ENCODE measurements at regions not wholly inside any gene's neighbourhood (a gene's known extent, or its start where the extent isn't known, plus 50 kb on each side); places are given as distances from the start of the nearest gene placed in this dataset.
"Not testable (repeated sequence)": the region's sequence is repeated elsewhere in the genome, so short reads cannot be mapped to it uniquely, and the experiment has no call there.

DNA sequence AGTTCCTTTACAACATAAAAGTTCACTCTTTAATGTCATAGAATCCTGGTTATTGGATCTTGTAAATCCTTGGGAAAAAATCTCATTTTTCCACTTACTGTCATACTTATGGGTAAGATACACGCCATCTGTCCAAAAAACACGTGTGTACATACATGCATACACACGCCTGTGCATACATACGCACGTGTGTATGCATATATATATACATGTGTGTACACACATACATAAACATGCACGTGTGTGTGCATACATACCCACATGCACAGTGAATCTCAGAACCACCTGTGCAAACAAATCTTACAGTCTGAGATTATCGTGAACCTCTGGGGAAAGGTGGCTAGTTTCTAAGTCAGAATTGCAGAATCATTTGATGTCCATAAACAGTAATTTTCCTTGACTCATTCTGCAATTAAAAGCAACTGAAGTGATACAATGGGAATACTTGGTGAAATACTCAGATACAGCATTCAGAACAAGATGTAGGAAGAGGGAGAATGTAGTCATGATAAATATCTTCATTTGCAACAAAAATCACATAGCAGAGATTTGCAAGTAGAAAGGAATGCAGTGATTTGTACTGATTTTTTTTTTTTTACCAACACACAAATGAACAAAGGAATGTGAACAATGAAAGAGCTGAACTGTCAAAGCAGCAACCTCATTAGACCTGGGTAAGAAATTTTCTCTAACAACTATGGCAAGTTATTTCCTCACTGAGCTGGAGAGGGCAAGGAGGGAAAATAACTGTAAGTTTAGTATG, 160.6 kb upstream of the POU1F1 start:
- no peak for ATAC-seq
- H3K27me3 ChIP-seq = no peaks in the 10 kb centered on the region
- no peak for DNase-seq
- TF ChIP-seq, protein P1, sequence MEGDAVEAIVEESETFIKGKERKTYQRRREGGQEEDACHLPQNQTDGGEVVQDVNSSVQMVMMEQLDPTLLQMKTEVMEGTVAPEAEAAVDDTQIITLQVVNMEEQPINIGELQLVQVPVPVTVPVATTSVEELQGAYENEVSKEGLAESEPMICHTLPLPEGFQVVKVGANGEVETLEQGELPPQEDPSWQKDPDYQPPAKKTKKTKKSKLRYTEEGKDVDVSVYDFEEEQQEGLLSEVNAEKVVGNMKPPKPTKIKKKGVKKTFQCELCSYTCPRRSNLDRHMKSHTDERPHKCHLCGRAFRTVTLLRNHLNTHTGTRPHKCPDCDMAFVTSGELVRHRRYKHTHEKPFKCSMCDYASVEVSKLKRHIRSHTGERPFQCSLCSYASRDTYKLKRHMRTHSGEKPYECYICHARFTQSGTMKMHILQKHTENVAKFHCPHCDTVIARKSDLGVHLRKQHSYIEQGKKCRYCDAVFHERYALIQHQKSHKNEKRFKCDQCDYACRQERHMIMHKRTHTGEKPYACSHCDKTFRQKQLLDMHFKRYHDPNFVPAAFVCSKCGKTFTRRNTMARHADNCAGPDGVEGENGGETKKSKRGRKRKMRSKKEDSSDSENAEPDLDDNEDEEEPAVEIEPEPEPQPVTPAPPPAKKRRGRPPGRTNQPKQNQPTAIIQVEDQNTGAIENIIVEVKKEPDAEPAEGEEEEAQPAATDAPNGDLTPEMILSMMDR (IDR thresholded peaks at IDR 0.05) = no peak
- H3K36me3 ChIP-seq = no peaks in the 10 kb centered on the region
- intact Hi-C loops (cut with DNase I) = no loop called here
- H3K9me3 ChIP-seq = no peaks in the 10 kb centered on the region
- no peaks in the 10 kb centered on the region for H3K4me1 ChIP-seq
- H3K27ac ChIP-seq = no peak overlapping the region
- no peak overlapping the region for H3K4me3 ChIP-seq

DNA sequence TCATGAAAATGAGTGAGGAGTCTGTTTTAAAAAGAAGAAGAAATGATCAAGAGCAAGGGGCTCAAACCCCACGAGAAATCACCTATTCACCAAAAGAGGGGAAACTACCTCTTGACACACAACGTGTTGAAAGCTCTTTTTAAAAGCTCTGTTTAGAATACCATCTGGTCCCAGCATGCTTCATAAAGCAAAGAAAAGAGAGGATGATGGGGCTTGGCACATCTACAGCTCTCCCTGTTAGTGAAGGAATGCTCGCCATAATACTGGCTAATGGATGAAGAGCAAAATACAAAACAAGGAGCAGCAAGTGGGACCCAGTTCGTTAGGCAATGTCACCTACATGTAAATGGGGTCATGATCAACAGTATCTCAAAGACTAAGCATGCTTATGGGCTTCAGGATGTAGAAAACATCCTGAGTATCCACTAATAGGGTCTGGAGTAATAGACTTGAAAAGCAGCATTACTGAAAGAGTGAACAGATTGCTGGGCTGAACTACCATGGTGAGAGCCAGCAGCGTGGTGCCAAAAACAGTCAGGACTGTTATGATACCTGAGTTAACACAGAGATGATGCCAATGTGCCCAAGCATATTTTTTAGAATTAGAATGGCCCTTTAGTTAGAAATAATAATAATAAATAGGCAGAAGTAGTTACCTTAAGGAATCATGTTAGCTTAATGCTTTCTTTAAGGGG, 159.7 kb upstream of the POU1F1 start:
- no peaks in the 10 kb centered on the region for H3K27me3 ChIP-seq
- H3K27ac ChIP-seq = no peak overlapping the region
- no peaks in the 10 kb centered on the region for H3K9me3 ChIP-seq
- no peaks in the 10 kb centered on the region for H3K36me3 ChIP-seq
- ATAC-seq (no peak), DNase-seq (no peak)
- intact Hi-C loops (cut with DNase I) = no loop called here
- H3K4me1 ChIP-seq = no peaks in the 10 kb centered on the region
- TF ChIP-seq, protein P1 (IDR thresholded peaks at IDR 0.05) = no peak
- H3K4me3 ChIP-seq = no peak overlapping the region

DNA sequence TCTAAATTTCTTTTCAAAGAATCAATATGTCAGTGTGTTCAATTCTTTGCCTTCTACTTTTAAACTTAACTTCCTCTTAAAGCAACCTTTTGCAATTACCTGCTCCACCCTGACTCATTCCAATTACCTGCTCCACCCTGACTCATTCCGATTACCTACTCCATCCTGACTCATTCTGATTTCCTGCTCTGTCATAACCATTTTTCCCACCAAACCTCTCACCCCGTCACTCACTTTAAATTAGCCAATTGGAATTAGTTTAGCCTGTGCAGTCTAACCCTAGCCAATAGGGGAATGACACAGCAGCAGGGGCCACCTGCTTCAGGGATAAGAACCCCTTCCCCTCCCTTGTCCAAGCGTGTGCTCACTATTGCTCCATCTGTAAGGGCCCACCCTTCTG, 157.1 kb upstream of the POU1F1 start:
- H3K9me3 ChIP-seq; H3K36me3 ChIP-seq; ATAC-seq; H3K27me3 ChIP-seq; intact Hi-C loops (cut with DNase I); H3K27ac ChIP-seq; DNase-seq; H3K4me1 ChIP-seq; H3K4me3 ChIP-seq: not testable (repeated sequence)

DNA sequence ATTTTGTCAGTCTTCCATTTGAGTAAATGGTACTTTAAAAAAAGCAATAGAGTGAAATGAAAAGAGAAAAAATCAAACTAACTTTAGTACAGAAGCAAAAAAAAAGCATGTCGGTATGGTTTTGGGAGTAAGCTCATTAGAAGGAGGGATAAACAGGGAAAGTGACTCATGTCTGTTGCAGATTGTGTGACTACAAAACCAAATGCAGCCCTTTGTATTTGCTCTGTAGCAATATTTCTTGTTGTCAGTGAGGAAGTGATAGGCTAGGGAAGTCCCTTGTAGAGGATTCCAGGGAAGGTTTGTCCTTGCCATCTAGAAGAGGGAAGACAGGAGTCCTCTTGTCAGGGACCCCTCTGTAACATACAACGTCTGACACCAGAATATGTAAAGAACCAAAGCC, 150.5 kb upstream of the POU1F1 start:
- Histone ChIP-seq H3K36me3 (no peaks in the 10 kb centered on the region), H3K27me3 (no peaks in the 10 kb centered on the region), H3K4me1 (no peaks in the 10 kb centered on the region), H3K27ac (no peak overlapping the region), H3K4me3 (no peak overlapping the region), H3K9me3 (no peaks in the 10 kb centered on the region)
- DNase-seq (no peak), ATAC-seq (no peak)
- intact Hi-C loops (cut with DNase I) = no loop called here
- TF ChIP-seq, protein P1 (IDR thresholded peaks at IDR 0.05) = no peak

DNA sequence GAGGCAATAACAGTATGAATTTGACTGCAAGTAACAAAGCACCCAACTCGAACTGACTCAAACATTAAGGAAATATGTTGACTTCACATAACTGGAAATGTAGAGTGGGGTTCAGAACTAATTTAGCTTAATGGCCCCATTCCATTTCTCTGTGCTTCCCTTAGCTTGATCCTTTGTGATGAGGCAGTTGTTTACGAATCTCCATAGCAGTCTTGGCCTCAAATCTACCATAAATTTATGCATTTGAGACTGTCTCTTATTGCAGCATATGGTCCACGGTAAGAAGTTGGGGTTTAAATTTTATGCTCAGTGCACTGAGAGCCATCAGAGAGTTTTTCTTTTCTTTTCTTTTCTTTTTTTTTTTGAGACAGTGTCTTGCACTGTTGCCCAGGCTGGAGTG, 148.7 kb upstream of the POU1F1 start:
- H3K4me3 ChIP-seq = no peak overlapping the region
- no peaks in the 10 kb centered on the region for H3K27me3 ChIP-seq
- no peaks in the 10 kb centered on the region for H3K36me3 ChIP-seq
- no peak for ATAC-seq
- intact Hi-C loops (cut with DNase I) = no loop called here
- no peak for DNase-seq
- TF ChIP-seq, protein P1 (IDR thresholded peaks at IDR 0.05) = no peak
- no peaks in the 10 kb centered on the region for H3K4me1 ChIP-seq
- H3K27ac ChIP-seq = no peak overlapping the region
- H3K9me3 ChIP-seq = no peaks in the 10 kb centered on the region

DNA sequence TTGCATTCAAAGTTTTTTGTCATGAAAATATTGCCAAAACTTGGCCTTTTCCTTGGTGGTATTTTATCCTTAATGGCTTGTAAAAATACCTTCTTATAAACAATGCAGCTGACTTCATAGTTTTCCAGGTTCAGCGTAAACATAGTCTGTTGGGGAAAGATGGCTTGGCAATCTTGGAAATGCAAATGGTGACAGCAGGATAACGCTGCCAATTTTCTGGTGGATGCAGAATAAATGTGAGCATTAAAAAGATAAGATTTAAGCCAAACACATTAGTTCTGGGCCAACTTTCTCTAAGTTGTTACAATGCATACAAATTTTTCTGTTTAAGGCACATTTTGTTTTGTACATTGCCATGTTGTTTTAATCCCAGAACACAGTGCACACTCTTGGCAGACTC, 147.0 kb upstream of the POU1F1 start:
- no peaks in the 10 kb centered on the region for H3K27me3 ChIP-seq
- H3K4me3 ChIP-seq = no peak overlapping the region
- no peaks in the 10 kb centered on the region for H3K4me1 ChIP-seq
- intact Hi-C loops (cut with DNase I) = no loop called here
- no peak for DNase-seq
- TF ChIP-seq, protein P1 (IDR thresholded peaks at IDR 0.05) = no peak
- H3K9me3 ChIP-seq = no peaks in the 10 kb centered on the region
- no peak for ATAC-seq
- H3K27ac ChIP-seq = no peak overlapping the region
- no peaks in the 10 kb centered on the region for H3K36me3 ChIP-seq

Data from upper lobe of right lung (tissue), 1 donor.